ENCODE measurements at regions not wholly inside any gene's neighbourhood (a gene's known extent, or its start where the extent isn't known, plus 50 kb on each side); places are given as distances from the start of the nearest gene placed in this dataset.

DNA sequence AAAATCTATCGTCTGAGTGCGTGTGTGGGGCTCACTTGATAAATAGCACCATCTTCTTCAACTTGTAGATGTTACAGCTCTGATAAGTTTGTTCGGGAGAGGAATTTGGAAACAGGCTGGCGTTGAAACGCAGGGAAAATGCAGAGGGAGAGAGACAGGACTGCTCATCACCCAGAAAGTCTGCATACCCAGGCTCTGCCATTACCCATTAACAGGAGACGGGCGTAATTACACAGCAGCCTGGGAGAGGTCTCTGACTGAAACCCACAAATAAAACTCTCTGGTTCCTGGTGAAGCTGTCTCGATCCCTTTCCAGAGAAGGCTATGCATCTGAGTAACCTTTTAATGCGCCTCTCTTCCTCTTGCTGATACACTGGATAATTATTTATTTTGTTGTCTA is 547.3 kb downstream of the BCL11B start:
- ChIA-PET CTCF (no interaction called here), POLR2A (no interaction called here)
- no peak overlapping the region for H3K4me3 ChIP-seq (replicated peaks in 1 of 3; ENCODE audit: insufficient read depth in 1 of 3, low read depth in 1 of 3, low read length in 3 of 3)
- peaks cover 3% of the 10 kb centered on the region for H3K9me3 ChIP-seq (replicated peaks; ENCODE audit: control insufficient read depth, insufficient read depth, low read length)
- H4K20me1 ChIP-seq (replicated peaks; ENCODE audit: control insufficient read depth, extremely low read depth, insufficient read depth, low read length): no peaks in the 10 kb centered on the region
- TF ChIP-seq FOS (IDR thresholded peaks at IDR 0.05; ENCODE audit: borderline replicate concordance, insufficient read depth, low read length) (no peak), POLR2A (IDR thresholded peaks at IDR 0.05; ENCODE audit: low read depth, low read length) (no peak), POLR2AphosphoS5 (IDR thresholded peaks at IDR 0.05; ENCODE audit: insufficient read depth, low read depth, low read length) (no peak), JUN (IDR thresholded peaks at IDR 0.05; ENCODE audit: borderline replicate concordance, insufficient read depth, insufficient read length, low read depth) (no peak)
- TF ChIP-seq, protein P1, sequence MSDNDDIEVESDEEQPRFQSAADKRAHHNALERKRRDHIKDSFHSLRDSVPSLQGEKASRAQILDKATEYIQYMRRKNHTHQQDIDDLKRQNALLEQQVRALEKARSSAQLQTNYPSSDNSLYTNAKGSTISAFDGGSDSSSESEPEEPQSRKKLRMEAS (IDR thresholded peaks at IDR 0.05; ENCODE audit: insufficient read depth, insufficient read length): no peak
- TF ChIP-seq, protein P2, sequence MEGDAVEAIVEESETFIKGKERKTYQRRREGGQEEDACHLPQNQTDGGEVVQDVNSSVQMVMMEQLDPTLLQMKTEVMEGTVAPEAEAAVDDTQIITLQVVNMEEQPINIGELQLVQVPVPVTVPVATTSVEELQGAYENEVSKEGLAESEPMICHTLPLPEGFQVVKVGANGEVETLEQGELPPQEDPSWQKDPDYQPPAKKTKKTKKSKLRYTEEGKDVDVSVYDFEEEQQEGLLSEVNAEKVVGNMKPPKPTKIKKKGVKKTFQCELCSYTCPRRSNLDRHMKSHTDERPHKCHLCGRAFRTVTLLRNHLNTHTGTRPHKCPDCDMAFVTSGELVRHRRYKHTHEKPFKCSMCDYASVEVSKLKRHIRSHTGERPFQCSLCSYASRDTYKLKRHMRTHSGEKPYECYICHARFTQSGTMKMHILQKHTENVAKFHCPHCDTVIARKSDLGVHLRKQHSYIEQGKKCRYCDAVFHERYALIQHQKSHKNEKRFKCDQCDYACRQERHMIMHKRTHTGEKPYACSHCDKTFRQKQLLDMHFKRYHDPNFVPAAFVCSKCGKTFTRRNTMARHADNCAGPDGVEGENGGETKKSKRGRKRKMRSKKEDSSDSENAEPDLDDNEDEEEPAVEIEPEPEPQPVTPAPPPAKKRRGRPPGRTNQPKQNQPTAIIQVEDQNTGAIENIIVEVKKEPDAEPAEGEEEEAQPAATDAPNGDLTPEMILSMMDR (IDR thresholded peaks at IDR 0.05; ENCODE audit: extremely low read depth in 1 of 2, insufficient read depth in 1 of 2, low read depth in 1 of 2, low read length in 2 of 2): no peak
- FAIRE-seq (no peak), DNase-seq (ENCODE audit: low read depth, low spot score) (no peak)
- intact Hi-C loops (cut with micrococcal nuclease): no loop called here
- no peak overlapping the region for H2AFZ ChIP-seq (ENCODE audit: low read depth, low read length)
- dilution Hi-C loops (cut with MboI; ENCODE audit: extremely low pct_ligation_motif_present, low sequenced_read_pairs): no loop called here
- no peak overlapping the region for H3K4me2 ChIP-seq (ENCODE audit: insufficient read depth, low read length)
- no peaks in the 10 kb centered on the region for H3K27me3 ChIP-seq (ENCODE audit: control insufficient read depth in 2 of 2, insufficient read depth in 2 of 2, low read length in 2 of 2)
- H3K27ac ChIP-seq (ENCODE audit: insufficient read depth, low read depth, low read length): no peak overlapping the region
- no peaks in the 10 kb centered on the region for H3K79me2 ChIP-seq (ENCODE audit: control insufficient read depth, insufficient read depth, low read length)
- no peak overlapping the region for H3K9ac ChIP-seq (replicated peaks; ENCODE audit: extremely low read depth, insufficient read depth, low read length)
- no TSS peak for BruUV-seq (replicated peaks)
- H3K4me1 ChIP-seq (ENCODE audit: control insufficient read depth, extremely low read depth, insufficient read depth, low read length): no peaks in the 10 kb centered on the region
- H3K9me1 ChIP-seq (replicated peaks; ENCODE audit: control insufficient read depth, extremely low read depth, insufficient read depth, low read length): no peaks in the 10 kb centered on the region
- H3K36me3 ChIP-seq (ENCODE audit: control insufficient read depth in 2 of 2, extremely low read depth in 1 of 2, insufficient read depth in 2 of 2, low read length in 2 of 2): no peaks in the 10 kb centered on the region

DNA sequence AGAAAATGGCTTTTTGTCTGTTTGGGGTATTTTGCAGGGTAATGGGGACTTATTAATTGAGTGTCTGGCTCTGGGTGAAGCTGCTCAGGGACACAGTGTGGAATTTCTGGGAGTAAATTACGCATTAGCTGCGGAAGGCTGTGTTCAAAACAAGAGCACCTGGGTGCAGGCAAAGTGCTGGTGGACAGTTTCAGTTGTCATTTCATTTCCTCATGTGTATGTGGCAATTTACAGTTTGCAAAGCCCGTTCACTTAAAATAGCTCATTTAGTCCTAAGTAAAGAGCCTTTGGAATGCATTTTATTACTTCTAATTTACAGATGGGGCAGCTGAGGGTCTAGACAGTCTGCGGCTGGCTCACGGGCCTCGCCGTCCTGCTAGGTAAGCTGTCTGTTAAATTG is 546.8 kb downstream of the BCL11B start:
- H3K36me3 ChIP-seq (ENCODE audit: control insufficient read depth in 2 of 2, extremely low read depth in 1 of 2, insufficient read depth in 2 of 2, low read length in 2 of 2): no peaks in the 10 kb centered on the region
- no peaks in the 10 kb centered on the region for H3K4me1 ChIP-seq (ENCODE audit: control insufficient read depth, extremely low read depth, insufficient read depth, low read length)
- no peak overlapping the region for H3K4me2 ChIP-seq (ENCODE audit: insufficient read depth, low read length)
- no peak for FAIRE-seq
- H3K4me3 ChIP-seq (replicated peaks in 1 of 3; ENCODE audit: insufficient read depth in 1 of 3, low read depth in 1 of 3, low read length in 3 of 3): no peak overlapping the region
- H3K9me1 ChIP-seq (replicated peaks; ENCODE audit: control insufficient read depth, extremely low read depth, insufficient read depth, low read length): no peaks in the 10 kb centered on the region
- POLR2A ChIA-PET: no interaction called here
- H3K27me3 ChIP-seq (ENCODE audit: control insufficient read depth in 2 of 2, insufficient read depth in 2 of 2, low read length in 2 of 2): no peaks in the 10 kb centered on the region
- intact Hi-C loops (cut with micrococcal nuclease) (no loop called here), dilution Hi-C loops (cut with MboI; ENCODE audit: extremely low pct_ligation_motif_present, low sequenced_read_pairs) (no loop called here)
- H3K79me2 ChIP-seq (ENCODE audit: control insufficient read depth, insufficient read depth, low read length): no peaks in the 10 kb centered on the region
- no peaks in the 10 kb centered on the region for H4K20me1 ChIP-seq (replicated peaks; ENCODE audit: control insufficient read depth, extremely low read depth, insufficient read depth, low read length)
- BruUV-seq (replicated peaks): no TSS peak
- CTCF ChIA-PET: no interaction called here
- H2AFZ ChIP-seq (ENCODE audit: low read depth, low read length): no peak overlapping the region
- H3K9me3 ChIP-seq (replicated peaks; ENCODE audit: control insufficient read depth, insufficient read depth, low read length): peaks cover 3% of the 10 kb centered on the region
- TF ChIP-seq POLR2AphosphoS5 (IDR thresholded peaks at IDR 0.05; ENCODE audit: insufficient read depth, low read depth, low read length) (no peak), POLR2A (IDR thresholded peaks at IDR 0.05; ENCODE audit: low read depth, low read length) (no peak), EZH2 (IDR thresholded peaks at IDR 0.05; ENCODE audit: borderline replicate concordance, low read depth, low read length, severe bottlenecking) (no peak), JUN (IDR thresholded peaks at IDR 0.05; ENCODE audit: borderline replicate concordance, insufficient read depth, insufficient read length, low read depth) (no peak), MYC (IDR thresholded peaks at IDR 0.05; ENCODE audit: low read depth, low read length) (no peak), GATA2 (IDR thresholded peaks at IDR 0.05; ENCODE audit: insufficient read depth, insufficient read length, low read depth, low read length) (no peak), FOS (IDR thresholded peaks at IDR 0.05; ENCODE audit: borderline replicate concordance, insufficient read depth, low read length) (no peak)
- TF ChIP-seq, protein P2 (IDR thresholded peaks at IDR 0.05; ENCODE audit: extremely low read depth in 1 of 2, insufficient read depth in 1 of 2, low read depth in 1 of 2, low read length in 2 of 2): no peak
- TF ChIP-seq, protein P1 (IDR thresholded peaks at IDR 0.05; ENCODE audit: insufficient read depth, insufficient read length): no peak
- no peak overlapping the region for H3K27ac ChIP-seq (ENCODE audit: insufficient read depth, low read depth, low read length)
- H3K9ac ChIP-seq (replicated peaks; ENCODE audit: extremely low read depth, insufficient read depth, low read length): no peak overlapping the region
- DNase-seq (ENCODE audit: low read depth, low spot score): no peak
